ENCODE measurements at regions not wholly inside any gene's neighbourhood (a gene's known extent, or its start where the extent isn't known, plus 50 kb on each side); places are given as distances from the start of the nearest gene placed in this dataset.

- DNase-seq (ENCODE audit: low read depth, low spot score) (no peak), ATAC-seq (no peak)
- no peaks in the 10 kb centered on the region for H3K9me3 ChIP-seq (ENCODE audit: control insufficient read depth in 1 of 2, insufficient read depth in 1 of 2, low read depth in 1 of 2, low read length in 2 of 2)
- ChIA-PET CTCF (no interaction called here), RAD21 (ENCODE audit: low non-redundant PET in 1 of 2, low total read pairs in 2 of 2, uncharacterized antibody in 2 of 2, unreplicated experiment in 2 of 2) (no interaction called here), POLR2A (no interaction called here)
- intact Hi-C loops (cut with micrococcal nuclease), result no loop called here
- H2AFZ ChIP-seq (ENCODE audit: low read depth, low read length, poor library complexity, severe bottlenecking), result no peak overlapping the region
- BruUV-seq (replicated peaks), result no TSS peak
- H3K27me3 ChIP-seq (ENCODE audit: insufficient read depth, low read length), result no peaks in the 10 kb centered on the region
- no peak overlapping the region for H3K27ac ChIP-seq (ENCODE audit: low read depth, low read length)
- H3K4me2 ChIP-seq (ENCODE audit: low read length), result no peak overlapping the region
- no peak overlapping the region for H3K9ac ChIP-seq (ENCODE audit: low read length)
- no peaks in the 10 kb centered on the region for H4K20me1 ChIP-seq (ENCODE audit: insufficient read depth)
- H3K36me3 ChIP-seq (ENCODE audit: control insufficient read depth in 1 of 2, insufficient read depth in 2 of 2, low read length in 2 of 2), result no peaks in the 10 kb centered on the region
- no peak overlapping the region for H3K4me3 ChIP-seq (replicated peaks in 1 of 2; ENCODE audit: low read depth in 1 of 2, low read length in 2 of 2)
- no peaks in the 10 kb centered on the region for H3K79me2 ChIP-seq (ENCODE audit: insufficient read depth, low read length)
- no peaks in the 10 kb centered on the region for H3K4me1 ChIP-seq (ENCODE audit: control insufficient read depth in 1 of 2, insufficient read depth in 2 of 2, low read length in 2 of 2)
- TF ChIP-seq ZFX (IDR thresholded peaks at IDR 0.05) (no peak), EZH2phosphoT487 (IDR thresholded peaks at IDR 0.05; ENCODE audit: borderline replicate concordance) (no peak), CEBPB (IDR thresholded peaks at IDR 0.05; ENCODE audit: low read depth) (no peak), SP1 (IDR thresholded peaks at IDR 0.05; ENCODE audit: low read depth) (no peak), CTCF (IDR thresholded peaks at IDR 0.05 in 2 of 3, conservative IDR thresholded peaks at IDR 0.05 in 1 of 3; ENCODE audit: borderline replicate concordance in 1 of 3, insufficient read depth in 1 of 3, low read depth in 2 of 3, low read length in 2 of 3) (no peak), CBX3 (IDR thresholded peaks at IDR 0.05; ENCODE audit: low read depth) (no peak), POLR2AphosphoS5 (IDR thresholded peaks at IDR 0.05; ENCODE audit: low read depth, low read length) (no peak), YY1 (IDR thresholded peaks at IDR 0.05; ENCODE audit: extremely low read depth, insufficient replicate concordance, low read depth, low read length) (no peak), EGR1 (IDR thresholded peaks at IDR 0.05; ENCODE audit: low read depth) (no peak)
- no peaks in the 10 kb centered on the region for H3K9me2 ChIP-seq (ENCODE audit: insufficient read depth)
Measured at GRCh38 chr2:234343372-234343771, 153.5 kb downstream of the ARL4C start.

All from HCT116 (cell line).